HG03432 (cell line): ENCODE measurements at regions not wholly inside any gene's neighbourhood (a gene's known extent, or its start where the extent isn't known, plus 50 kb on each side); places are given as distances from the start of the nearest gene placed in this dataset.
"Not testable (repeated sequence)": the region's sequence is repeated elsewhere in the genome, so short reads cannot be mapped to it uniquely, and the experiment has no call there.

Experiments used
- ATAC-seq: cut with Tn5 transposase; IDR thresholded peaks from one replicate; pipeline ENCODE4 v1.9.1; 2021; ENCODE audit warnings: mild to moderate bottlenecking, moderate library complexity; ENCODE audit not compliant: unreplicated experiment

DNA sequence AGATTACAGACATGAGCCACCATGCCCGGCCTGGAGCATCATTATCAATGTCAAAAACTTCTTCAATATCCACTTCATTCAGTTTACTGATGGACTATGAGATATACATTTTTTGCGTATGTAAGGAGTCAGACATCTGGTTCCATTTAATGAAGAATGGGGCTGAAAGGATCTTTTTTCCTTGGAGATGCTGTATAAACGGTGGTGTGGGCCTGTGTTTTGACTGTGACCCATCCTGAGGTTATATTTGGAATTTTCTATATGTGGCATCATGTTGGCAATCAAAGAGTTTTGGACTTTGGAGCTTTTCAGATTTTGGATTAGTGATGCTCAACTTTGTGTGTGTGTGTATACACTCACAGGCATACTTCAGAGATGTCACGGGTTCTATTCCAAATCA is 85.7 kb upstream of the FBXL17 start:
- no peak for ATAC-seq

DNA sequence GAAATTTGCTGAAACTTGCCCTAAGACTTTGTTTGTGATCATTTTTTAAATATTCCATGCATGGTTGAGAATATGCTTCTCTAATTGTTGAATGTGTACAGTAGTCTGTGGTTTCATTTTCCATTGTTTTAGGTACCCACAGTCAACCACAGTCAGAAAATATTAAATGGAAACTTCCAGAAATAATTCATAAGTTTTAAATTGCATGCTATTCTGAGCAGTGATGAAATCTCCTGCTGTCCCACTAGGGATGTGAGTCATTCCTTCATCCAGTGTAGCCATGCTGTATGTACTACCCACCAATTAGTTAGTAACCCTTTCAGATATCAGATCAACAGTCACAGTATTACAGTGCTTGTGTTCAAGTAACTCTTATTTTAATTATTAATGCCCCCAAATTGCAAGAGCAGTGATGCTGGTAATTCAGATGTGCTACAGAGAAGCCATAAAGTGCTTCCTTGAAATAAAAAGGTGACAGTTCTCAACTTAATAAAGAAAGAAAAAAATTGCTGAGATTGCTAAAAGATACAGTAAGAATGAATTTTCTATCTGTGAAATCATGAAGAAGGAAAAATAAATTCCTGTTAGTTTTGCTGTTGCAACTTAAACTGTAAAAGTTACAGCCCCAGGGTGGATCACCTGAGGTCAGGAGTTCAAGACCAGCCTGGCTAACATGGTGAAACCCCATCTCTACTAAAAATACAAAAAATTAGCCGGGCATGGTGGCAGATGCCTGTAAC is 79.9 kb upstream of the FBXL17 start:
- ATAC-seq = no peak

DNA sequence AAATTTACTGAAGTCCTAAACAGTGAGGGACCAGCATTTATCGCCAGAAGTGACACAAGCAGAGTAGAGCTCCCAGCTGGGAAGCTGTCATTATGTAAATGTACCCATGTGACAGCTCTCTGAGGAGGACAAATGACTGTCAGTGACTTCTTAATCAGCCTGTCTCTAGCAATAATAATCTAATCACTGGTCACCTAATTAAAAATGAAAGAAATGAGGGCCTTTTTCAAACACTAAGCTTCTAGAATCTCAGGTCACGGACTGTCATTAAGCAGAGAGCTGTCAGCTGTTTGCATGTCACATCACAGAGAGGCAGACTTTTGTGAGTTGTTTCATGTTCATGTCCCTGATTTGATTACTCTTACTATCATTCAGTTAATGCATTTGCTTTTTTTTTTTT is 77.9 kb upstream of the FBXL17 start:
- ATAC-seq = no peak

DNA sequence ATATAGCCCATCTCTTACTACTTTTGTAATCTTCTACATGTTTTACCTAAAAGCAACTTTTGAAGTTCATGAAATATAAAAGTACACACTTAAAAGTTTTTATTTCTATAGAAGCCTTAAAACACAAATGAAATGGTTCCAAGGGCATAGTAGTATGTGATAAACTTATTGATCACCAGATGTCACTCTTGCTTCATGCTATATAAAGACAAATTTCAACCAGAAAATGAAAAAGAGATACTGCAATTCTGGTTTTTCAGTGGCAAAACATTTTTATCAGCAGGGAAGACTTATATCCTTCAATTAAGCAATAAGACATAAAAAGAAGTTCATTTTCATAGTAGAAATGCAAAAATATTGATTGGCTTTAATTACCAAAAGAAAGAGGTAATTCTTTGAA is 69.4 kb upstream of the FBXL17 start:
- no peak for ATAC-seq

DNA sequence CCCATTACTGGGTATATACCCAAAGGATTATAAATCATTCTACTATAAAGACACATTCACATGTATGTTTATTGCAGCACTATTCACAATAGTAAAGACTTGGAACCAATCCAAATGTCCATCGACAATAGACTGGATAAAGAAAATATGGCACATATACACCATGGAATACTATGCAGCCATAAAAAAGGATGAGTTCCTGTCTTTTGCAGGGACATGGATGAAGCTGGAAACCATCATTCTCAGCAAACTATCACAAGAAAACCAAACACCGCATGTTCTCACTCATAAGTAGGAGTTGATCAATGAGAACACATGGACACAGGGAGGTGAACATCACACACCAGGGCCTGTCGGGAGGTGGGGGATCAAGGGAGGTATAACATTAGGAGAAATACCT is 62.2 kb upstream of the FBXL17 start:
- ATAC-seq = not testable (repeated sequence)

DNA sequence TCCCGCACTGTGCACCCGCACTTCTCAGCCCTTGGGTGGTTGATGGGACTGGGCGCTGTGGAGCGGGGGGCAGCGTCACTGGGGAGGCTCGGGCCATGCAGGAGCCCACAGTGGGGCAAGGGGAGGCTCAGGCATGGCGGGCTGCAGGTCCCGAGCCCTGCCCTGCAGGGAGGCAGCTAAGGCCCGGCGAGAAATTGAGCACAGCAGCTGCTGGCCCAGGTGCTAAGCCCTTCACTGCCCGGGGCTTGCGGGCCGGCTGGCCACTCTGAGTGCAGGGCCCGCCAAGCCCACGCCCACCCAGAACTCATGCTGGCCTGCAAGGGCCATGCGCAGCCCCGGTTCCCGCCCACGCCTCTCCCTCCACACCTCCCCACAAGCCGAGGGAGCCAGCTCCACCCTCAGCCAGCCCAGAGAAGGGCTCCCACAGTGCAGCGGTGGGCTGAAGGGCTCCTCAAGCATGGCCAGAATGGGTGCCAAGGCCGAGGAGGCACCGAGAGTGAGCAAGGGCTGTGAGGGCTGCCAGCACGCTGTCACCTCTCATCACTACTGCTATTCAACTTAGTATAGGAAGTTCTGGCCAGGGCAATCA is 60.3 kb upstream of the FBXL17 start:
- not testable (repeated sequence) for ATAC-seq

DNA sequence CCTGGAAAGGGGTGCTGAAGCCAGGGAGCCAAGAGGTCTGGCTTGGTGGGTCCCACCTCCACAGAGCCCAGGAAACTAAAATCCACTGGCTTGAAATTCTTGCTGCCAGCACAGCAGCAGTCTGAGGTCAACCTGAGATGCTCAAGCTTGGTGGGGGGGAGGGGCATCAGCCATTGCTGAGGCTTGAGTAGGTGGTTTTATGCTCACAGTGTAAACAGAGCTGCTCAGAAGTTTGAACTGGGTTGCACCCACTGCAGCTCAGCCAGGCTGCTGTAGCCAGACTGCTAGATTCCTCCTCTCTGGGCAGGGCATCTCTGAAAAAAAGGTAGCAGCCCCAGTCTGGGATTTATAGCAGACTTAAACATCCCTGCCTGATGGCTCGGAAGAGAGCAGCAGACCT is 55.5 kb upstream of the FBXL17 start:
- no peak for ATAC-seq

DNA sequence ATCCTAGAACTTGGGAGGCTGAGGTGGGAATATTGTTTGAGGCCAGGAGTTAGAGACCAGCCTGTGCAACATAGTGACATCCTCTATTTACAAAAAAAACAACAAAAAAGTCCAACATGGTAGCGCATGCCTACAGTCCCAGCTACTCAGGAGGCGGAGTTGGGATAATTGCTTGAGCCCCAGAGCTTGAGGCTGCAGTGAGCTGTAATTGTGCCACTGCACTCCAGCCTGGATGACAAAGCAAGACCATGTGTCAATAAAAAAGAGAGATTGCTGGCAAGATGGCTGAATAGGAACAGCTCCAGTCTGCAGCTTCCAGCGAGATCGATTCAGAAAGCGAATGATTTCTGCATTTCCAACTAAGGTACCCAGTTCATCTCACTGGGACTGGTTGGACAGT is 54.8 kb upstream of the FBXL17 start:
- no peak for ATAC-seq

DNA sequence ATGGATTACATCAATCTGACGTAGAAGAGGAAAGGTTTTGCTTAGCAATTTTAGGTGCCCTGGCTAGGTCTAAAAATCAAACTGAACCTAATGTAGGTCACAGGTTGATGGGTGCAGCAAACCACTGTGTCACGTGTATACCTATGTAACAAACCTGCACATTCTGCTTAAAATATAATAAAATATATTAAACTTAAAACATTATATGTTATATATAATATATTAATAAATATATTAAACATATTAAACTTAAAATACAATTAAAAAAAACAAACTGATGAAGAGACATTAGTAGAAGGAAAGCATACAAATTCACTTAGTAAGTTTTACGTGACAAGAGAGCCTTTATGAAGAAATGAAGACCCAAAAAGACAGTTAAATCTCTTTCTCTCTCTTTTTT is 51.7 kb upstream of the FBXL17 start:
- no peak for ATAC-seq

DNA sequence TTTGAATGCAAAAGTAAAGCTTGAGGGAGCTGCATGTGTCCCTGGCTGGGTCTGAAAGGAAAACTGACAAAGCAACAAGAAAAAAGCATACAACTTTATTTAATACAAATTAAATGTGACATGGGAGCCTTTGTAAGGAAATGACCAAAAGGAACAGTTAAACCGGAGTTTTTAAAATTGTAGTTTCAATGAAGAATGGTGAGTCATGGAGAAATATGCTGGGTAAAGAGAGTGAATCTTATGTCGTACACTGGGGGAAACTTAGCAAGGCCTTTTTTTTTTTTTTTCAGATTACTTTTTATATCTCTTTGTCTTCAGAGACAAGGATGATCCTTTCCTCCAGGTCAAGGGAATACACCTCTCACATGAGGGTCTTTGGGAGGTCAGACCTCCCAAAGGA is 50.1 kb upstream of the FBXL17 start:
- no peak for ATAC-seq
